ENCODE measurements at regions not wholly inside any gene's neighbourhood (a gene's known extent, or its start where the extent isn't known, plus 50 kb on each side); places are given as distances from the start of the nearest gene placed in this dataset.

DNA sequence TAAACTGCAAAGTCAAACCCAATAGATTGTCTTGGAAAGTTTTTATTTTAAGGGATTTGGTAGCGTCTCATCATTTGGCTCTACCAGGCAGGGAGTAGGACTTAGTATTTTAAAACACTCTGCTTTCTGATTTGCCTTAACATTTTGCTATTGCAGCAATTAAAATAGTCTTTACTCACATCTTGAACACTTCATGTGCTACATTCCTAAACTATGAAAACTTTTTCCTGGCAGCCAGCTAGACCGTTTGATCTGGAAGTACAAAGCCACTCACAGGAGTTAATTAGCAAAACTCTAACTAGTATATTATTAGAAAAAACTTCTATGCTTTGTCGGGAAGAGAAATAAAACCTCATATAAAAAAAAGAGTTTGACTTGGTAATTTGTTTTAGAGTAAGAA, 111.4 kb downstream of the TFPI2 start:
- no peak for DNase-seq (ENCODE audit: low read depth)
- TF ChIP-seq, protein P1, sequence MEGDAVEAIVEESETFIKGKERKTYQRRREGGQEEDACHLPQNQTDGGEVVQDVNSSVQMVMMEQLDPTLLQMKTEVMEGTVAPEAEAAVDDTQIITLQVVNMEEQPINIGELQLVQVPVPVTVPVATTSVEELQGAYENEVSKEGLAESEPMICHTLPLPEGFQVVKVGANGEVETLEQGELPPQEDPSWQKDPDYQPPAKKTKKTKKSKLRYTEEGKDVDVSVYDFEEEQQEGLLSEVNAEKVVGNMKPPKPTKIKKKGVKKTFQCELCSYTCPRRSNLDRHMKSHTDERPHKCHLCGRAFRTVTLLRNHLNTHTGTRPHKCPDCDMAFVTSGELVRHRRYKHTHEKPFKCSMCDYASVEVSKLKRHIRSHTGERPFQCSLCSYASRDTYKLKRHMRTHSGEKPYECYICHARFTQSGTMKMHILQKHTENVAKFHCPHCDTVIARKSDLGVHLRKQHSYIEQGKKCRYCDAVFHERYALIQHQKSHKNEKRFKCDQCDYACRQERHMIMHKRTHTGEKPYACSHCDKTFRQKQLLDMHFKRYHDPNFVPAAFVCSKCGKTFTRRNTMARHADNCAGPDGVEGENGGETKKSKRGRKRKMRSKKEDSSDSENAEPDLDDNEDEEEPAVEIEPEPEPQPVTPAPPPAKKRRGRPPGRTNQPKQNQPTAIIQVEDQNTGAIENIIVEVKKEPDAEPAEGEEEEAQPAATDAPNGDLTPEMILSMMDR (IDR thresholded peaks at IDR 0.05; ENCODE audit: control insufficient read depth, insufficient read depth, low read depth, low read length, missing control alignments), result no peak
- H3K4me3 ChIP-seq (ENCODE audit: control insufficient read depth, low read depth, low read length), result no peak overlapping the region

DNA sequence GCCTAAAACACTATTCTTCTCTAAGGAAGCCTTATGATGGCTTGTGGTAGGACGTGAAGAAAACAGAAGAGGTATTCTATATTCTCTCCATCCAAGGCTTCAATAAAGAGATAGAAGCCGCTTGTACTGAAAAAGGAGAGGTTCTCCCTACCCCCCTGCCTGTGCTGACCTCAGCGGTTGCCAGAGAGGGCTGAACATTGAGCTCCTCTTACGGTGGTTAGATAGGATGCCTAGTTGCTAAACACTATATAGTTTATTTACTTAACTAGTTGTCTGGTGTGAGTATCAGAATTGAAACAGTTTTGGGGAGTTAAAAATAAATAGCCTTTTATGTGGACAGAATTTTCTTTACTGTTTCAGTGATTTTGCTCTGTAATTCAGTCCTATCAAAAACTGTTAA, 112.2 kb downstream of the TFPI2 start:
- no peak for DNase-seq (ENCODE audit: low read depth)
- TF ChIP-seq, protein P1 (IDR thresholded peaks at IDR 0.05; ENCODE audit: control insufficient read depth, insufficient read depth, low read depth, low read length, missing control alignments), result no peak
- H3K4me3 ChIP-seq (ENCODE audit: control insufficient read depth, low read depth, low read length), result no peak overlapping the region

DNA sequence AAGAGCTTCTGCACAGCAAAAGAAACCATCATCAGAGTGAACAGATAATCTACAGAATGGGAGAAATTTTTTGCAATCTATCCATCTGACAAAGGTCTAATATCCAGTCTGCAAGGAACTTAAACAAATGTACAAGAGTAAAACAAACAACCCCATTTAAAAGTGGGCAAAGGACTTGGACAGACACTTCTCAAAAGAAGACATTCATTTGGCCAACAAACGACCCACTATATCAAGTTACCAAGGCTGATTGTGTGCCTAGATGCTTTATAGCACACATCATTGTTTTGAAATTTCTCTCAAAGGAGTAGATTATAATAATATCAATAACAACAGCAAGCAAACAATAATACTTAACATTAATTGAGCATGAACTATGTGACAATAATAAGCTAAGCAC, 117.1 kb downstream of the TFPI2 start:
- no peak overlapping the region for H3K4me3 ChIP-seq (ENCODE audit: control insufficient read depth, low read depth, low read length)
- DNase-seq (ENCODE audit: low read depth), result no peak
- TF ChIP-seq, protein P1 (IDR thresholded peaks at IDR 0.05; ENCODE audit: control insufficient read depth, insufficient read depth, low read depth, low read length, missing control alignments), result no peak

DNA sequence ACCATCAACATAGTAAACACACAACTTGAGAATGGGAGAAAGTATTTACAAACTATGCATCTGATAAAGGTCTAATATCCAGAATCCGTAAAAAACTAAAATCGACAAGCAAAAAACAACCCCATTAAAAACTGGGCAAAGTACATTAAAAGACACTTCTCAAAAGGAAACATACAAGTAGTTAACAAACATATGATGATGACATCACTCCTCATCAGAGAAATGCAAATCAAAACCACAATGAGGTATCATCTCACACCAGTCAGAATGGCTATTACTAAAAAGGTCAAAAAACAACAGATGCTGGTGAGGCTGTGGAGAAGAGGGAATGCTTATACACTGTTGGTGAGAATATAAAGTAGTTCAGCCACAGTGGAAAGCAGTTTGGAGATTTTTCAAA, 125.1 kb downstream of the TFPI2 start:
- DNase-seq (ENCODE audit: low read depth), result no peak
- no peak overlapping the region for H3K4me3 ChIP-seq (ENCODE audit: control insufficient read depth, low read depth, low read length)

DNA sequence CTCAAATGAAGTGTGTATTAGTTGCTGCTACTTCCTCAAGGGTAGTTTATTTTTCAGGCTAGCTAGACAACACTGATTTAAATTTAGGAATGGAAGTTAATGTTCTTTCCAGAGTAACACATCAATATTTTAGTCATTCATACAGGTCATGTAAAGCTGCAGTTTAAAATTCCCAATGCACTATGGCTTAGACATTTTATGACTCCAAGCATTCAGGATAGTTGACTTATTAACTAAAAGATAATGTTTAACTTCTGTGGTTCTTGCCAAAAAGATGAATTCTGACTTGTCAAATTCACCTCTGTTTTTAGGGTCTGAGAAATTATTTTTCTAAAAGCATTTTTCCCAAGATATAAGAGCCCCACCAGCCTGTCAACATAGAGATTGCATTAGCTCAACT, 131.9 kb downstream of the TFPI2 start:
- H3K4me3 ChIP-seq (ENCODE audit: control insufficient read depth, low read depth, low read length), result no peak overlapping the region
- DNase-seq (ENCODE audit: low read depth), result no peak
- TF ChIP-seq, protein P1 (IDR thresholded peaks at IDR 0.05; ENCODE audit: control insufficient read depth, insufficient read depth, low read depth, low read length, missing control alignments), result no peak

More for the DNA sequence above, 125.1 kb downstream of the TFPI2 start:
- TF ChIP-seq, protein P1 (IDR thresholded peaks at IDR 0.05; ENCODE audit: control insufficient read depth, insufficient read depth, low read depth, low read length, missing control alignments), result no peak

DNA sequence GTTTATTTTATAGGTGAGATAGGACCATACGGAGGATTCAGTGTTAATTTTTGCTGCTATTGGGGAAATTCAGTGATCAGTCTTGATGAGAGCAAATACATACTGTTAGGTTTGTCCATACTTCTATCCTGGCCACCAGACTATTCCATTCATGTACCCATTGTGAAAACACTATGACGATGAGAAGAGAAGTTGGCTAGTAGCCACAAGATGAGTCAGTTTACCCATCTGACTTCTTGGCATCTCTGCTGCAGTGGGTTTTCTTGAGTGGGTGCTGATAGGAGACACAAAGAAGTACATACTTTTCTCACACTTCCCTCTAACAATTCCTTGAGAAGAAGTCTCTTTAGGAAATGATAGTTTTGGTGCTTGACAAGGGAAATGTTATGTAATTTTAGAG, 133.1 kb downstream of the TFPI2 start:
- TF ChIP-seq, protein P1 (IDR thresholded peaks at IDR 0.05; ENCODE audit: control insufficient read depth, insufficient read depth, low read depth, low read length, missing control alignments), result no peak
- DNase-seq (ENCODE audit: low read depth), result no peak
- H3K4me3 ChIP-seq (ENCODE audit: control insufficient read depth, low read depth, low read length), result no peak overlapping the region

DNA sequence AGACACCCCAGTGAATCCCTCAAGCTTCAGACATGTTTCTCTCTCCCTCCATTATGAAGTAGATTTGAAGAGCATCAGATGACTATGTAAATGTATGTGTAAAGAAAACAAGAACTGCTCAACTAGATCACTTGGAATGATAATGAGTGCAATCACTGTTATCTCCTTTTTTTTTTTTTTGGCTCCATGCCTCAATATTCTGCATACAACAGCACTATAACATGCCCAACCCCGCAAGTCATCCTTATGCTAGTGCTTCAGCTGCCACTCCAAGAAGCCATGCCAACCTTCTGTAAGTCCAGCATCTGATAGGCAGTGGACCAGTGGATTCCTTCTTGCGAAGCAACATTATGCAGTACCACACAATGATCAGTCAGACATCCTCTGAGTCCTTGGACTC, 133.7 kb downstream of the TFPI2 start:
- no peak overlapping the region for H3K4me3 ChIP-seq (ENCODE audit: control insufficient read depth, low read depth, low read length)
- TF ChIP-seq, protein P1 (IDR thresholded peaks at IDR 0.05; ENCODE audit: control insufficient read depth, insufficient read depth, low read depth, low read length, missing control alignments), result no peak
- no peak for DNase-seq (ENCODE audit: low read depth)
